Pancreas (tissue), 10 donors: ENCODE measurements at regions not wholly inside any gene's neighbourhood (a gene's known extent, or its start where the extent isn't known, plus 50 kb on each side); places are given as distances from the start of the nearest gene placed in this dataset.

Experiments
- ATAC-seq, 4 donors: fragments of 200-7000 bp; cut with Tn5 transposase; one replicate each; pipeline versions ENCODE4 v1.8.0 to v1.9.1; 2020; ENCODE audit warnings: mild to moderate bottlenecking in 4 of 4, moderate library complexity in 4 of 4
- DNase-seq, 6 donors: peaks; one replicate each; pipeline ENCODE4 v3.0.0-alpha.2; 2020
- FAIRE-seq: peaks from 2 replicates; lab custom pipeline; 2012; peaks lifted over from hg19 to GRCh38; lab: Jason Lieb, UNC
- H3K27ac ChIP-seq, 4 donors: fragments of 200-600 bp; sonication (generic); 1 replicate in 3 of 4; 2 replicates in 1 of 4; pipeline versions ENCODE4 v1.5.0 to v1.8.0; 2020
- H3K27me3 ChIP-seq, 4 donors: fragments of 200-600 bp; one replicate each; pipeline ENCODE4 v1.8.0; 2021
- H3K36me3 ChIP-seq, 3 donors: fragments of 200-600 bp; sonication (generic) in 1 of 3; one replicate each; pipeline versions ENCODE4 v1.5.0 to v1.8.0; 2020 to 2021
- H3K4me1 ChIP-seq, 3 donors: fragments of 200-600 bp; one replicate each; pipeline ENCODE4 v1.8.0; 2021
- H3K4me3 ChIP-seq, 4 donors: fragments of 200-600 bp; sonication (generic) in 2 of 4; one replicate each; pipeline versions ENCODE4 v1.5.0 to v1.8.0; 2020 to 2021
- H3K9me3 ChIP-seq, 4 donors: fragments of 200-600 bp; one replicate each; pipeline ENCODE4 v1.8.0; 2021
- CTCF ChIP-seq, 4 donors: fragments of 200-600 bp; sonication (generic) in 3 of 4; IDR thresholded peaks; one replicate each; pipeline versions ENCODE4 v1.5.0 to v1.8.0; 2021; ENCODE audit warnings: antibody characterized with exemption in 4 of 4
- WGBS, 2 donors: extraction: QIAGEN DNeasy Blood & Tissue Kit; methylation state at CpG; one replicate each; pipeline ENCODE4 v1.1.7; 2013; 5-methylcytosine and 5-hydroxymethylcytosine counted together
- intact Hi-C, 3 donors: fragments of 100-400 bp; cut with DNase I; formaldehyde crosslinking; loops; one replicate each; pipeline versions ENCODE4 v1.11.1 to v1.14.2; 2022
- donor health status: healthy with polysubstance abuse.
- donor health status: DM: no; HTN: no; CAD: no; lungs with moderate emphysema.
- donor health status: DM: no; HTN: no; CAD: no.
- donor health status: control.
- donor health status: control.
- donor health status: Bipolar disorder and iron deficiency.
- donor health status: DM: yes; HTN: yes; CAD: no.
- donor health status: DM: no; HTN: no; CAD: no.
- donor health status: DM: no; HTN: no; CAD: no.
- donor health status: DM: yes; HTN: yes; CAD: no.

GRCh38 chr9:13787234-13787833 is 507.8 kb upstream of the MPDZ start:
- intact Hi-C loops: no loop called here
- no peak for TF ChIP-seq CTCF (IDR thresholded peaks at IDR 0.05)
- Histone ChIP-seq H3K9me3 (no peaks in the 10 kb centered on the region), H3K4me3 (no peak overlapping the region), H3K27me3 (no peaks in the 10 kb centered on the region), H3K36me3 (no peaks in the 10 kb centered on the region), H3K27ac (no peak overlapping the region), H3K4me1 (no peaks in the 10 kb centered on the region)
- ATAC-seq: no peak
- no peak for FAIRE-seq
- 72 to 80% methylated on average over 10 of the region's 10 CpGs for WGBS, 2 donors
- DNase-seq: no peak

- Histone ChIP-seq H3K4me1 (no peaks in the 10 kb centered on the region), H3K4me3 (no peak overlapping the region), H3K27ac (no peak overlapping the region), H3K9me3 (no peaks in the 10 kb centered on the region), H3K27me3 (no peaks in the 10 kb centered on the region), H3K36me3 (no peaks in the 10 kb centered on the region)
- FAIRE-seq: no peak
- no peak for TF ChIP-seq CTCF (IDR thresholded peaks at IDR 0.05)
- intact Hi-C loops: no loop called here
- no peak for DNase-seq
- no peak for ATAC-seq
Measured at GRCh38 chr9:13786711-13787110, 507.2 kb upstream of the MPDZ start.

GRCh38 chr9:13786131-13786530 is 506.6 kb upstream of the MPDZ start:
- no peaks in the 10 kb centered on the region for H3K27me3 ChIP-seq
- no peak for FAIRE-seq
- no peaks in the 10 kb centered on the region for H3K9me3 ChIP-seq
- DNase-seq: no peak
- TF ChIP-seq CTCF (IDR thresholded peaks at IDR 0.05): no peak
- no peak overlapping the region for H3K27ac ChIP-seq
- no peak overlapping the region for H3K4me3 ChIP-seq
- ATAC-seq: no peak
- WGBS, 2 donors: 82% methylated on average over 7 of the region's 7 CpGs
- no peaks in the 10 kb centered on the region for H3K4me1 ChIP-seq
- no peaks in the 10 kb centered on the region for H3K36me3 ChIP-seq
- intact Hi-C loops: no loop called here

- Histone ChIP-seq H3K9me3 (no peaks in the 10 kb centered on the region), H3K4me3 (no peak overlapping the region), H3K27me3 (no peaks in the 10 kb centered on the region), H3K36me3 (no peaks in the 10 kb centered on the region), H3K27ac (no peak overlapping the region), H3K4me1 (no peaks in the 10 kb centered on the region)
- ATAC-seq (no peak), DNase-seq (no peak), FAIRE-seq (no peak)
- intact Hi-C loops: no loop called here
- TF ChIP-seq CTCF (IDR thresholded peaks at IDR 0.05): no peak
- WGBS, 2 donors: 81 to 84% methylated on average over 5 of the region's 5 CpGs
Measured at GRCh38 chr9:13779106-13779505, 499.6 kb upstream of the MPDZ start.

- Histone ChIP-seq H3K36me3 (no peaks in the 10 kb centered on the region), H3K4me1 (no peaks in the 10 kb centered on the region), H3K27ac (no peak overlapping the region), H3K9me3 (no peaks in the 10 kb centered on the region), H3K4me3 (no peak overlapping the region), H3K27me3 (no peaks in the 10 kb centered on the region)
- DNase-seq (no peak), ATAC-seq (no peak), FAIRE-seq (no peak)
- intact Hi-C loops: no loop called here
- WGBS, 2 donors: 62 to 69% methylated on average over 4 of the region's 4 CpGs
- TF ChIP-seq CTCF (IDR thresholded peaks at IDR 0.05): no peak
Measured at GRCh38 chr9:13778631-13779030, 499.1 kb upstream of the MPDZ start.
